NCI-H748 treated with DMSO at 0.1 percent for 48 hours (cell line): ENCODE measurements at regions not wholly inside any gene's neighbourhood (a gene's known extent, or its start where the extent isn't known, plus 50 kb on each side); places are given as distances from the start of the nearest gene placed in this dataset.
"Not testable (repeated sequence)": the region's sequence is repeated elsewhere in the genome, so short reads cannot be mapped to it uniquely, and the experiment has no call there.

Experiments used
- DNase-seq: peaks from one replicate; lab custom pipeline; 2025; lab: John Stamatoyannopoulos, UW

DNA sequence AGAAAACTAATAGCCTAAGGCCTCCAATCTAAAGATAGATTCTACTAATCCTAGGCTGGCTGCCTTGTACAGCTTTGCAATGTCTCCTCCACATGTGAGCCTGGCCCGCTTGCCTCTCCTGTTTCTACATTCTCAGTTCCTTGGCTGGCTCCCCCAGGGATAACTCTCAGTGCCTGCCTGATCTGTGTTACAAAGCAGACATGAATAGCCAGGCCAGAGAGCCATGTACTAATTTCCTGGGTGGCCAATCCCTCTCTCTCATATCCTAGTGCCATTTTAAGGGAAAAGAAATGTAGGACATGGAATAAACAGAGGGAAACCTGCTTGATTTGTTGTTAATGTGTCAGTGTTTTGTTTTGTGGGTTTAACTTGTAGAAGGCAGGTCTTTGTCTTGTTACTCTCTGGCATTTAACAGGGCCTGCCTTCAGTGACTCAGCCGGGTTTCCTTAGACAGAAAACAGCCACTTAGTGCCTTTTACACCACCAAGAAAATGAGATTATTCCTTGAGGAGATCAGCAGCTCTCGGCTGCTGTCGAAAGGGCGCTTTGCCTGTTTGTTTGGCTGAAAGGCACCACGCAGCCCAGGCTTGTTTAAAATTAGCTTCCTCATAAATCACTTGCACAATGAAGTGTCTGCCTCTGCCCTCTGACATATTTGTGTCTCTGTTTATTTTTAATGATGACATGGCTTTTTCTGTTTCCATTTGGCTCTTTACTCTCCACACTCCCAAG, 702.7 kb downstream of the MAFB start:
- peak; percentile 8 for DNase-seq

DNA sequence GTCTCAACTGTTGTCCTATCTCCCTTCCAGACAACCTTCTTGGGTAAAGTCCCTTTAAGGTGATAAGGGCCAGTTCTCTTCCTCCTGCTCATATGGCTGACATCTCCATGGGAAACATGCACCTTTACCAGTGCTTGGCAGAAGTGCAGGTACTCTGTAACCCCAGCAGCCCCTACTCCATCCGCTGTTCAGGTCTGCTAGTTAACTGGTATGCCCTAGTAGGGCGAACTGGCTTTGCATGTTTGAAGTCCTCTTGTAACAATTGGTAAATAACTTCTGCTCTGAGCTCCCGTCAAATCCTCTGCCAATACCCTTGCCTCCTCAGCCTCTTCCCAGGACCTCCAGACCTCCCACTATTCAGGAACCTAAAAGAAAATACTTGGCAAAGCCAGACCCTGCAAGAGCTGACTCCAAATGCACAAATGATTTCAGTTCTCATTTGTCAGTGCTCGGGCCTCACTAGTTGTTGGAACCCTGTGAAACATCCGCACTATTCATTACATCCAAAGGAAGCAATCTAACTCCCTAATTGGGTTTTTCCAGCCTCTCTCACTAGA, 703.7 kb downstream of the MAFB start:
- DNase-seq: no peak

DNA sequence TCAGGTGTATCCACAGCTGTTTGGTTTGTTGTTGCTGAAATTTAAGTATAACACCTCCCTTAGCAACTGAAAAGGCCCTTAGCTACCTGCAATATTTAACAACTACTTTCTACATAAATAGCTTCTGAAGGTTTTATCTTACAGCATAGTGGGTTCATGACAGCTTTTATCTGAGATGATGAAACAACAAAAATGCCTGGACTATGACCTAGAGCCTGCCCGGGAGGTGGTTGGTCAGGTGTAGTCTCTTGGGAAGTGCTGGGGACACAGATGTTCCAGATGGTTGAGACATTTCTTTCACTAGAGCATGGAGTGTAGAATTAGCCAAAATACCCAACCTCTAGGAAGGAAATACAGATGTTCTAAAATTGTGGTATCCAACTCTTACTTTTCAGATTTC, 705.4 kb downstream of the MAFB start:
- DNase-seq: no peak

DNA sequence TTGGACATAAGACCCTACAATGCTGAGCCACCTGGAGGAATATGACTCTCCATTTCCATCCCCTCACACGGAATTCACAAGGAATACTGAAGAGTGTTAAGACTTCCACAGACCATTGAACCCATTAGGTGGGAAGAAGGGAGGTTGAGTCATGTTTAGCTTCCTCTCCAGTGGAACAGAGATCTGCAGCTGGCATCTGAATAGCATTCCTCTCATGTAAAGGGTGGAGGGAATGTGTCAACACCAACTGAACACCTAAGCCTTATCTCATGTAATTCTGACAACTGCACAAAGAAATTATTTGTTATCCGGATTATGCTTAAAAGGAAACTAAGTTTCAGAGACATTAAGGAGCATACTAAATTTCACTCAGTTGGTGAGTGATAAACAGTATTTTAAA, 705.9 kb downstream of the MAFB start:
- DNase-seq: no peak

DNA sequence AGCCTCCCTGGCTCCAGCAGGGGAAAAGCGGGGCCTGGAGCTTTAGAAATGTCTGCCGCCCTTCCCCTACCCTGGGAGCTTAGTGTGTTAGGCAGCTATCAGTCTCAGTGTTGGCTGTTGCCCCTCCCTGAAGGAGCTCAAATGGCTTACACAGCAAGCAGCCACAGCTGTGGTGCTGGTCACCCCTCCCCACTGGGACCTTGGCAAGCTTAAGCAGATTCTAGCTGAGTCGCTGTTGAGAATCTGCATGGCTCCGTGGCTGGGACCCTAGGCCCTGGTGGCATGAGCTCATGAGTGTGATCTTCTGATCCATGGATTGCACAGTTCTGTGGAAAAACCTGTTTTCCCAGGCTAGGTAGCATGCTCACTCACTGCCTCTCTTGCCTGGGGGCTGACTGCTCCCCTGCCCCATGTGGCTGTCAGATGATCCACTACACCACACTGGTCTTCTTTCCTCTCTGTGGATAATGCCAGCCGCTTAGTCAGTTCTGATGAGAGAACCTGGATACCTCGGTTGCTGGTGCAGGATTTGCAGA, 714.0 kb downstream of the MAFB start:
- no peak for DNase-seq

DNA sequence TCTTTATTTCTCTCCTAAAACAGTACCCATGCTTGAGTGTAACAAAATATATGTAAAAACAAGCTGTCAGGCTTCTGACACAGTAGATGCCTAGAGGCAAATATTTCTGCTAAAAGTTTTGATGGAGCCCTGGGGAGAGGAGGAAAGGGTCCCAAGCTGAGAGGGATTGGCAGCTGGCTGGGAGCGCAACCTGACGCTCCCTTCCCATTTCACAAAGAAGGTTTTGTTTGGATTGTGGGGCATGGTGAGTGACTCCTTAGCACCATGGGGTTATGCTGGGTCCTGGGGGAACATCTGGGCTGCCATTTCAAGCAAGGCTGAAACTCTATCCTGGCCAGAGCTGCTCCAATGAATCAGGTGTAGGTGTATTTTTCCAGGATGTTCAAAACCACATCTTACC, 720.5 kb downstream of the MAFB start:
- DNase-seq: no peak

DNA sequence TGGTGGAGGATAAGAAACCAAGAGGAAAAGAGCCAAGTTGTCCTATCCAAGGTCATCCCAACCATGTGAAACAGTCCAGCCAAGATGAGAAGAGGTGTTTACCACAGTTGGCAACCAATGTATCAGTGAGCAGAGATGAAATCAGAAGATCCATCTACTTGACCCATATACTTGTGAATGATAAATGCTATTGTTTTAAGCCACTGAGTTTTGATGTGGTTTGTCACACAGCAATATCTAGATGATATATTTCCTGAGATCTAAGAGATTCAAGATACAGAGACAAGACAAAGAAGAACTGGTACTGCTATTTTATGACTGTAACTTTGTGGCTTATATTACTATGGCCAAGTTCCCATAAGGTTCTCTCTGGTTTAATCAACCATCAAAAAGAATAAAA, 721.2 kb downstream of the MAFB start:
- no peak for DNase-seq

DNA sequence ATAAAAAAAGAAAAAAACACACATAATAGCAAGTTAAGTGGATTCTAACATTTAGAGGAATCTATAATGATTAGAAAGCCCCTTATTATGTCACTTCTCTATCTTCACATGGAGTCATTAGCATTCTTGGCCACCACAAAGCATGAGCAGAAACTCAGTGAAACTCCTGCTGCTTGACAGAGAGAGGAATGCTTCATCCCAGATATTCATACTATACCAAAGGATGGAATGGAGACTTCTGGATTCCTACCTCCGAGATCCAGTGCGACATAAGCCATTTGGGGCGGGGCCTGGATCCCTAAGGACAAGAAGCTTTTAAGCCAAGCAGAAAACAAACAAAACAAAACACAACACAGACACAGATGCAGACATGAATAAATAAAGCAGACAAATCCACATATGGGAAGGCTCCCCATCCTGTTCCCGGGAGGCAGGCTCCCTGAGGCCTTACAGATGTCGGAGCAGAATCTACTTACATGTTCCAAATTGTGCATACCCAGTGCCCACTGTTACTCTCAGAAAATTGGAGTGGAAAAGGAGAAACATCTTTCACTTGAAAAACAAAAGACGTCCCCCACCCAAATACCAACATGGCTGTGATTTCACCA, 727.3 kb downstream of the MAFB start:
- DNase-seq: no peak

DNA sequence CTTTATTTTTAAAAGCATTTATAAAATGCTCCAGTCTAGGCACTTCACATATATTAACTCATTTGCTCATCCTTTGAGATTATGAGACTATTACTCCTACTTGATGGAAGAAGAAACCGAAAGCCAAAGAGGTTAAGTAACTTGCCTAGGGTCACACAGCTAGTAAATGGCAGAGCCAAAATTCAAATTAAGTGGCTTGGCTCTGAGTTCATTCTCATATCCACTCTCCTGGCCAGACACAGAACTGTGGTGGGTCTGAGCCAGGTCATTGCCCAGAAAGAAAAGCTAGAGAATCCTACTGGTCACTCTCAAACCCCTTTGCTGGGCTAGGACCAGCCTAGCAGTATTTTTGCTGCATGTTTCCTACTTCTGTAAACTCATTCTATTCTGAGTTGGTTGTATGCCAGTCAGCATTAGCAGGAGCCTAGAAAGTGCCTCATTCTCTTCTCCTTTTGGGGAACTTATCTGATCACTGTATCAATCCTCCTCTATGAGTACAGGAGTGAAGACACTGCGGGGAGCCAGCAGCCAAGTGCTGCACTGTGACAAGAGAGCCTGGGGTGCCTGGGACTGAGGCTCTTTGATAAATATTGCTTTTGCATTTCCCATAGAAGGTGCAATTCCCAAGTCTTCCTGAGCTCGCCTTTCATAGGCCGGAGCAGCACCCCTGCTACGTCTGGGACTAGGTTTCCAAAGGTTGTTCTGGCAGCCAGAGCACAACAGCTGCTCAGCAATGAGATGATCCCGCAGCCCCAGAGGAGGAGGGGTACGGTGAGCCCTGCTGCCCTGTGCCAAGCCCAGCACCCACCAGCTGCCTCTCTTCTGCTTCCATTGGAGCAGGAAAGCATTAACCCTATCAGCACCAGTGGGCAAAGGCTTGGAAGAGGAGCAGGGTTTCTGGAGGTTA, 728.3 kb downstream of the MAFB start:
- DNase-seq: no peak

DNA sequence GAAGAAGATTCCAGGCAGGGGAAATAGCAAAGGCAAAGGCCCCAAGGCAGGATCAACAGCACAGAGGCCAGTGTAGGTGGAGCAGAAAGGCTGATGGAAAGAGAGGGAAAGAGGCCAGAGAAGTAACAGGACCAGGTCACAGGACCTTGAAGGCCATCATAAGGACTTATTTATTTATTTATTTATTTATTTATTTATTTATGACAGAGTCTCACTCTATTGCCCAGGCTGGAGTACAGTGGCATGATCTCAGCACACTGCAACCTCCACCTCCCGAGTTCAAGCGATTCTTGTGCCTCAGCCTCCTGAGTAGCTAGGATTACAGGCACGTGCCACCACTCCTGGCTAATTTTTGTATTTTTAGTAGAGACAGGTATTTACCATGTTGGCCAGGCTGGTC, 731.1 kb downstream of the MAFB start:
- DNase-seq: not testable (repeated sequence)

DNA sequence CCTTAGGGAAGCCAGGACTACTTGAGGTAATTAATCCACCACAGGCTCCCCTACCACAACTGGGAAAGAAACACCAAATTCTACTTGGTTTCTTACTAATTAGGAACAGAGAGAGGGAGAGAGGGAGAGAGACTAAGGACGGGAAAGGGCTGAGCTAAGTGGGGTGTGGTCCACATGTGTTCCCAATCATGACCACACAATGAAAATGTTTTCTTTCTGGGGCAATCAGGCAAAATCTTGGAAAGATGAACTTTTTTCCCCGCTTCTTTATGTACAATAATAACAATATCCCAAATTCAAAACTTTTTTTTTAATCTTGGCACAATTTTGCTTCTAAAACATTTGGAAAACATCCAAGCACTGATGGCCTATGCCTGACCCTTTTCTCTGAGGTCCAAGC, 734.4 kb downstream of the MAFB start:
- DNase-seq: no peak

DNA sequence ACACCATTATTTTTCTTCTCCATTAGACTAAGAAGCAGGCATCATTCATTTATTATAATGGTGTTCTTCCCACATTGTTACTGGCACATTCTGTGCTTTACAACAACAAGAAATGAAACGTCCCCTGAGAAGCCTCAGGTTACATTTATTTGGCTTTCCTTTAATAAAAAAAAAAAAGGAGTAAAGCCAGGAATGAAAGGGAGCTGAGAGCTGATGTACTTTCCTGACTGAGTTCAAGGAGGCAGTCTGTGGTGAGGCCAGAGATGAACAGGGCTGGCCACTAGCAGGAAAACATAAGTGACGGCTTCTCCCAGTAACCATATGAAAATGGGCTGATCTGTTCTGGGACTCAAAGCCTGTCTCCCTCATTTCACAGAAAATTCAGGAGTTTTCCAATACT, 742.1 kb downstream of the MAFB start:
- no peak for DNase-seq

DNA sequence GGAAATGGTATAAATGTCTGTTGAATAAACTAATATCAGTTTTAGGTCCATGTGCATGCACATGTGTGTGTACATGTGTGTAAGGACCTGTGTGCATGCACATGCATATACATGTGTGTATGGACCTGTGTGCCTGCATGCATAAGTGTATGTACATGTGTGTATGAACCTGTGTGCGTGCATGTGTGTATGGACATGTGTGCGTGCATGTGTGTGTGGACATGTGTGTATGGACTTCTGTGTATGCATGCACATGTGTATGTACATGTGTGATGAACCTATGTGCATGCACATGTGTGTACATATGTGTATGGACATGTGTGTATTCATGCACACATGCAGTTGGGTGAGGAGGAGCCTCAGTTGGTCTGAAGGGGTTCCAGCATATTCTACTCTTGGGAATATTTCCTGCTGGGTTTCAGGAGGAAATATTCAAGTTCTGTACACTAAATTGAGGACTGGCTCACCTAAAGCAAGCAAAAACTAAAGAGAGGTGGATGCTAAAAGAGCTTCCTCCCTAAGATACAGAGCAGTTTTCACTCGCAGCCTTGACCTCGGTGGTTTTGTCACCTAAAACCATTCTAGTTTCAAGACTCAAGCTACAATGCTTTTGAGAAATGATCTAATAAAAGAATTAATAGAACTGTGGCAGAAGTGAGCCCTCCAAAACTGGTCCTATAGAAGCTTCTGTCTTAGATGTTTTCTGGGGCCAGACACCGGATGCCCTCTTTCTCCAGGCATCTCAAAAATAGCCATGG, 742.8 kb downstream of the MAFB start:
- DNase-seq: no peak

DNA sequence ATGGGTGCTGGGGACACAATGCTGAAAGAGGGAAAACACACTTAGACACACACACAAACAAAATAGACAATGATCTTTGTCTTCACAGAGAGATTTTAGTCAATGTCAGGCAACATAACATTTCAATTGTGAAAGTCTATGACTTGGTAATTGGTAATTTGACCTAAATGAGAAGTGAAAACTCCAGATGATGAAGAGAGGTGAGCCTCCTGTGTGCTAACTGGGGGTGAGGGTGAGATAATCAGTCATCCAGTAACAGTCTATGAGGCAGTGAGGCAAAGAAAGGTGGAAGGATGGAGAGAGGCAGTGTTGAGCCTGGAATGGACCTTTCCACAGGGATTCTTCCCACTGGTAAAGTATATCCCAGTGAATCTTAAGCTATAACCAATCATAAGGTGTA, 744.2 kb downstream of the MAFB start:
- no peak for DNase-seq

DNA sequence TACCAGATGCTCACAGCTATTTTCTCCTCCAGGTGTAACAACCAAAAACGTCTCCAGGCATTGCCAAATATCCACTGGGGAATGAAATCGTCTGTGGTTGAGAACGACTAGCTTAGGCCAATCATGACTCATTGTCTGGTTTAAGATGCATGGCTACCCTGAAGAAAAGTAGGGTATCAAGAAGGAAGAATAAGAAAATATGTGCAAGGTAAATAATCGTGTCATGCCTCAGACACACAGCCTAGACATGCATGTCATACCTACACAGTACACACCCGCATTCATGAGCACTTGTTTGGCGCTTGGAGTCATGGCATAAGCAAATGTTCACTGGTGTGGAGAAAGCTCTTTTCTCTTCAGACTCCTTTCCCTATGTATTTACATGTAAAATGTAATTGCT, 745.7 kb downstream of the MAFB start:
- no peak for DNase-seq

DNA sequence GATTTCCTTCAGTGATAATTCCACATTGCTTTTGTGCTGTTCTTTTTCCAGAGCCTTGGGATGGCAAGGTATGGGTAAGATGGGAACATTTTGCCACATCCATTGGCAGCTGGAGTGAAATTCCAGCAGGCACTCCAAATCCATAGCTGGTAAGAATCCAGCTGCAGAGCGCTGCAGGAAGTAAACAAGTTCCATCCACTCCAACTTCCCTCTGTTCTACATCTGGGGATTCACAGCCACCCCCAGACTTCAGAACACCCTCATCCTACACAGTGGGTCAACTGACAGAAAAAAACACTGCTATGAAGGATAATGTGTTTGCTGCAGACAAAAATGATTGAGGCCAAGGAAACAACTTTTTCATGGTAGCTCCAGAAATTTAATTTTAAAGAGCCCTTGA, 747.8 kb downstream of the MAFB start:
- DNase-seq: no peak

DNA sequence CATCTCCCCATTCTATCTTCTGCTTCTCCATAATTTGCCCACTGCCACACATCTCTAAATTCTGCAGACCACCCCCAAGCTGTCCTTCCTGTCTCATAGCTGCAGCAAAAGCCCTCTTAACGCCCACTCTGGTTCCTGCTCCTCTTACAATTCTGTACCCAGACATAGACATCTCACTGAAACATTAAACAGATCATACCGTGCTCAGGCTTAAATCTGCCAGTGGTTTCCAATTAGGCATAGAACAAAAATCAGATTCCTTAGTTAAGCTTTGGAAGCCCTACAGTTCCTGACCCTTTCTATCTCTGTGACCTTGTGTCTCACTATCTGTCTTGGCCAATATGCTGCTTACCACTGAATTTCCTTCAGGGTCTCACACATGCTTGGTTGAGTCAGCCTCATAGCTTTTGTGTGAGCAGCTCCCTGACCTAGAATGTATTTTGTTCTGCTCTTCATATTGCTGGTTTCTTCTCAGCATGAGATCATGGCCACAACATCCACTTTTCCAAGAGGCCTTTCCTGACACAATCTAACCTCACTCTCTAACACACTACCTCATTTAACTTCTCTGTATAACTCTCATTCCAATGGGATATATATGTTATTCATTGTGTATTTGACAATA, 749.7 kb downstream of the MAFB start:
- no peak for DNase-seq

DNA sequence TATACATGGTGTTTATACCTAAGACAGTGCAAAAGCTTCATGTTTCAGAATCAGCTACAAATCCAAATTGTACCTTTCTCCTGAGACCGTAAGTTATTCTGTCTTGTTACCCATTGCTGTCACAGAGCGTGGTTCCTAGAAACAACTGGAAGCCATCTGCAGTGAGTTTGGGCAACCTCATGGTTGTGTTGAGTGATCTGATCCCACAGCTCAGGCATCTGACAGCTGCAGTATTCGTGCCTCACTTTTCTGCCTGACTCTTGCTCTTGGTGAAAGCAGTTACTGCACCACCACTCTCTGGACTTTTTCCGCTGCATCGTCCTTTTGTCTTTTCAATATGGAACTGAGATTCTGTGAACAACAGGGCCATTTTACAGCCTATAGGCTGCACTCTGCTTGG, 752.6 kb downstream of the MAFB start:
- no peak for DNase-seq

DNA sequence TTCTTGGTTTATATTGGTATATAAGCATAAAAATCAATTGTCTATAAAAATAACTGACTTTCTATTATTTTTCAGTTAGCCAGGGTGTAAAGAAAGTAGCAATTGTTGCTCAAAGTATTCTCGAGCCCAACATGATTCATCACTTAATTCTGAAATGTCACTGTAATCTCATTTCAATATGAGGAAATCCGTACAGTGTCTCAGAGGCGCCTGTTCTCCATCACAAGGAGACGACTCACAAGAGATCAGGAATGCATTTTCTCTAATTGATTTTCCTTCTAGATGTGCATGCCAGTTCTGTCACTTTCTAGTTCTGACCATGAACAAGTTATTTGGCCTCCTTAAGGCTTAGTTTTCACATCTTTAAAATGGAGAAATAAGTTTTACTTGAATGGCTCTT, 753.1 kb downstream of the MAFB start:
- DNase-seq: no peak

DNA sequence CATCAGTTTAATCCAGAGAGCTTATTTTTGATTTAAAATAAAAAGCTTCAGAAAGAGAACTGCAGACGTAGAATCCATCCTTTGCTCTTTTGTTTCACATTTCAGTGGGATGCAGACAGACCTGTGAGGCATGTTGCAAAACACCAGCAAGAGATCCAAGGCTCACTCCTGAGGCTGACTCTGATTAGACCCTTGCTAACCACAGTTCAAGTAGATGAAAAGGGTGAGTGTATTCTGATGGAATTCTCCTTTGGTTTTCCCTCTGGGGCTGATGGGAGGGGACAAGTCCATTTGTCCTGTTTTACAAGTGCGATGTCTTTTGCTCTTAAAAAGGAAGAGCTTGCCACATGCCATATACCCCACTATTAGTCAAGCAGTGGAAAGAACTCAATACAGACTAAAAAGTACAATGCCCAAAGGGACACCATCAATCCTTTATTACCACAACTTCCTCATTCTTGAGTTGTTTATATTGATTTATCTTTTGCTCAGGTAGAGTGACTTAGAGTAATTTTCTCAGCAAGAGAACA, 772.7 kb downstream of the MAFB start:
- DNase-seq: no peak

DNA sequence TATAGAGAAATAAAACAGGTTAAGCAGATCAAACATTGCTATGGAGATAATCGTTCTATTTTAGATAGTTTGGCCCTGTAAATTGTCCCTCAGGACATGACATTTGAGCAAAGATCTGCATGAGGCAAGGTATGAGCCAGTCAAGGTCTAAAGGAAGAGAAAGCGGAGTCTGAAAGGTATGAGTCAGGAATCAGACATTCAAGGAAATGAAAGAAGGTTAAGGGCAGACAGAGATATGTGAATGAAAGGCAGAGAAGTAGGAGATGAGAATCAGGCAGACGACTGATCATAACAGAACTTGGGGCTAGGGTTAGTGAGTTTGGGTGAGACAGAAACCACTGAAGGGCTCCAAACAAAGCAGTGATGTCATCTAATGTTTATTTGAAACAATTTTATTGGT, 775.8 kb downstream of the MAFB start:
- DNase-seq: no peak
